H1 (cell line): ENCODE measurements at regions not wholly inside any gene's neighbourhood (a gene's known extent, or its start where the extent isn't known, plus 50 kb on each side); places are given as distances from the start of the nearest gene placed in this dataset.

Experiments
- CTCF ChIA-PET: fragments of 300-600 bp; sonication (Branson Sonifier 250); formaldehyde crosslinking; loops from one replicate; lab custom pipeline; 2021; ENCODE audit not compliant: partially characterized antibody; lab: Charles Lee
- POLR2A ChIA-PET: fragments of 300-600 bp; sonication (Branson Sonifier 250); formaldehyde crosslinking; loops from one replicate; lab custom pipeline; 2021; ENCODE audit warnings: inconsistent platforms; ENCODE audit not compliant: partially characterized antibody; lab: Charles Lee
- DNase-seq, 2 experiments: peaks; one replicate each; pipeline versions ENCODE4 v3.0.0 to v3.0.0-alpha.2; 2010 to 2022; ENCODE audit warnings: low spot score in 2 of 2, low read depth in 1 of 2, mixed read lengths in 1 of 2
- FAIRE-seq: peaks from 2 replicates; lab custom pipeline; 2011; peaks lifted over from hg19 to GRCh38; lab: Jason Lieb, UNC
- H2AFZ ChIP-seq: 2 replicates; pipeline ENCODE4 v1.8.1; 2012; ENCODE audit warnings: low read length, inconsistent platforms
- H2AK5ac ChIP-seq: 2 replicates; pipeline ENCODE4 v1.6.1; 2013; ENCODE audit warnings: low read depth, low read length
- H2BK120ac ChIP-seq: replicated peaks from 2 replicates; pipeline ENCODE3; 2013; ENCODE audit warnings: low read depth, low read length, inconsistent platforms
- H2BK12ac ChIP-seq: 2 replicates; pipeline ENCODE4 v1.6.1; 2013; ENCODE audit warnings: low read depth, low read length
- H2BK15ac ChIP-seq: 2 replicates; pipeline ENCODE4 v1.6.1; 2013; ENCODE audit warnings: low read length
- H2BK20ac ChIP-seq: 2 replicates; pipeline ENCODE4 v1.6.1; 2013; ENCODE audit warnings: low read length
- H2BK5ac ChIP-seq: 2 replicates; pipeline ENCODE4 v1.6.1; 2013; ENCODE audit warnings: low read depth, low read length
- H3K14ac ChIP-seq: 2 replicates; pipeline ENCODE4 v1.6.1; 2013; ENCODE audit warnings: inconsistent platforms; ENCODE audit not compliant: insufficient read length
- H3K18ac ChIP-seq: 2 replicates; pipeline ENCODE4 v1.6.1; 2013; ENCODE audit warnings: low read length; ENCODE audit errors: extremely low read depth
- H3K23ac ChIP-seq: 2 replicates; pipeline ENCODE4 v1.6.1; 2013; ENCODE audit warnings: inconsistent platforms; ENCODE audit not compliant: insufficient read length
- H3K23me2 ChIP-seq: 2 replicates; pipeline ENCODE4 v1.6.1; 2013; ENCODE audit warnings: low read depth, low read length
- H3K27ac ChIP-seq: 2 replicates; pipeline ENCODE4 v1.6.1; 2011; ENCODE audit warnings: low read depth, low read length, inconsistent platforms
- H3K27me3 ChIP-seq, 4 experiments: replicated peaks in 1 of 4; 1 replicate in 1 of 4; 2 replicates in 3 of 4; pipeline versions ENCODE4 v1.6.1 to v1.8.1; 2011 to 2013; ENCODE audit warnings: low read length in 3 of 4, mild to moderate bottlenecking in 3 of 4, inconsistent platforms in 2 of 4, mixed read lengths in 2 of 4, moderate library complexity in 1 of 4; ENCODE audit not compliant: control insufficient read depth in 3 of 4, insufficient read depth in 3 of 4; ENCODE audit errors: extremely low read depth in 1 of 4
- H3K36me3 ChIP-seq, 4 experiments: 2 replicates each; pipeline versions ENCODE4 v1.6.1 to v1.8.1; 2011 to 2013; ENCODE audit warnings: mild to moderate bottlenecking in 4 of 4, low read length in 3 of 4, moderate library complexity in 2 of 4, control low read depth in 1 of 4, inconsistent platforms in 1 of 4; ENCODE audit not compliant: insufficient read depth in 4 of 4, control insufficient read depth in 2 of 4
- H3K4ac ChIP-seq: replicated peaks from 2 replicates; pipeline ENCODE3; 2013; ENCODE audit warnings: low read length, low read depth, mixed read lengths, inconsistent platforms; ENCODE audit not compliant: insufficient read length
- H3K4me1 ChIP-seq, 4 experiments: replicated peaks in 1 of 4; 1 replicate in 1 of 4; 2 replicates in 3 of 4; pipeline versions ENCODE4 v1.6.1 to v1.8.1; 2011 to 2013; ENCODE audit warnings: low read length in 3 of 4, inconsistent platforms in 2 of 4, mixed read lengths in 1 of 4; ENCODE audit not compliant: insufficient read depth in 4 of 4, control insufficient read depth in 3 of 4
- H3K4me2 ChIP-seq, 2 experiments: 2 replicates each; pipeline versions ENCODE4 v1.6.1 to v1.8.1; 2011 to 2013; ENCODE audit warnings: low read depth in 2 of 2, low read length in 2 of 2, control low read depth in 1 of 2, inconsistent platforms in 1 of 2, mild to moderate bottlenecking in 1 of 2; ENCODE audit not compliant: insufficient read depth in 1 of 2
- H3K4me3 ChIP-seq, 4 experiments: fragments of 200-600, 300-600 bp in 1 of 4; sonication (generic), shearing (Covaris generic), sonication (Bioruptor Twin) in 1 of 4; 2 replicates each; pipeline versions ENCODE4 v1.5.1 to v1.8.1; 2011 to 2016; ENCODE audit warnings: low read length in 4 of 4, low read depth in 3 of 4, control low read depth in 2 of 4, inconsistent platforms in 2 of 4, mild to moderate bottlenecking in 2 of 4, mixed read lengths in 1 of 4, moderate library complexity in 1 of 4; ENCODE audit not compliant: insufficient read depth in 2 of 4; ENCODE audit errors: extremely low read depth in 1 of 4
- H3K56ac ChIP-seq: replicated peaks from 2 replicates; pipeline ENCODE3; 2013; ENCODE audit warnings: low read depth, mild to moderate bottlenecking, mixed read lengths, low read length, inconsistent platforms; ENCODE audit not compliant: insufficient read length
- H3K79me1 ChIP-seq: 2 replicates; pipeline ENCODE4 v1.6.1; 2013; ENCODE audit warnings: low read depth, low read length, control low read depth
- H3K79me2 ChIP-seq, 2 experiments: 2 replicates each; pipeline versions ENCODE4 v1.6.1 to v1.8.1; 2012 to 2013; ENCODE audit warnings: low read length in 2 of 2, mild to moderate bottlenecking in 2 of 2, inconsistent platforms in 1 of 2; ENCODE audit not compliant: insufficient read depth in 2 of 2, control insufficient read depth in 1 of 2
- H3K9ac ChIP-seq, 4 experiments: replicated peaks in 1 of 4; 1 replicate in 1 of 4; 2 replicates in 3 of 4; pipeline versions ENCODE4 v1.6.1 to v1.8.1; 2011 to 2013; ENCODE audit warnings: low read depth in 3 of 4, low read length in 3 of 4, control low read depth in 2 of 4, mild to moderate bottlenecking in 2 of 4, moderate library complexity in 2 of 4, inconsistent platforms in 1 of 4; ENCODE audit errors: extremely low read depth in 1 of 4
- H3K9me3 ChIP-seq, 2 experiments: 2 replicates each; pipeline versions ENCODE4 v1.6.1 to v1.8.1; 2012 to 2013; ENCODE audit warnings: mild to moderate bottlenecking in 2 of 2, moderate library complexity in 2 of 2, control low read depth in 1 of 2, inconsistent platforms in 1 of 2, low read depth in 1 of 2, low read length in 1 of 2, mixed read lengths in 1 of 2; ENCODE audit not compliant: insufficient read depth in 2 of 2
- H4K20me1 ChIP-seq, 2 experiments: replicated peaks in 1 of 2; 2 replicates each; pipeline versions ENCODE3 to v1.8.1; 2011 to 2013; ENCODE audit warnings: inconsistent platforms in 2 of 2, low read length in 2 of 2, mild to moderate bottlenecking in 1 of 2; ENCODE audit not compliant: insufficient read depth in 2 of 2, control insufficient read depth in 1 of 2
- H4K5ac ChIP-seq: 2 replicates; pipeline ENCODE4 v1.6.1; 2013; ENCODE audit warnings: low read length, low read depth, mixed read lengths, inconsistent platforms; ENCODE audit not compliant: insufficient read length
- H4K8ac ChIP-seq: 2 replicates; pipeline ENCODE4 v1.8.0; 2013; ENCODE audit warnings: mild to moderate bottlenecking, moderate library complexity, low read length, inconsistent platforms; ENCODE audit not compliant: insufficient read depth; ENCODE audit errors: extremely low read depth
- H4K91ac ChIP-seq: replicated peaks from 2 replicates; pipeline ENCODE3; 2013; ENCODE audit warnings: low read length, mixed read lengths, inconsistent platforms; ENCODE audit not compliant: insufficient read length
- KDM5A ChIP-seq: fragments of 200-600 bp; IDR thresholded peaks from 2 replicates; pipeline ENCODE4 v1.7.1; 2012; ENCODE audit warnings: mild to moderate bottlenecking, low read length, inconsistent platforms, mixed read lengths
- POLR2A ChIP-seq, 2 experiments: IDR thresholded peaks; 1 replicate in 1 of 2; 2 replicates in 1 of 2; pipeline ENCODE4 v1.6.1; 2011; ENCODE audit warnings: low read depth in 2 of 2, low read length in 2 of 2, mild to moderate bottlenecking in 2 of 2; ENCODE audit errors: control extremely low read depth in 1 of 2
- RNF2 ChIP-seq: fragments of 200-900, 300-1000 bp; sonication (generic); IDR thresholded peaks from 2 replicates; pipeline ENCODE4 v1.7.1; 2016; ENCODE audit warnings: borderline replicate concordance, low read depth, mild to moderate bottlenecking, antibody characterized with exemption, low read length; ENCODE audit not compliant: poor library complexity, severe bottlenecking; ENCODE audit errors: missing control alignments
- SIX5 ChIP-seq: IDR thresholded peaks from 2 replicates; pipeline ENCODE4 v1.6.1; 2011; ENCODE audit warnings: mild to moderate bottlenecking, low read depth, low read length
- USF2 ChIP-seq: IDR thresholded peaks from 2 replicates; pipeline ENCODE4 v1.6.1; 2011; ENCODE audit warnings: low read length, improper control_type of control experiment
- WGBS, 2 experiments: shearing (Covaris generic) in 1 of 2; methylation state at CpG; one replicate each; pipeline versions ENCODE4 v1.1.6 to v1.1.7; 2013 to 2015; ENCODE audit warnings: low lambda C conversion rate in 2 of 2, mixed read lengths in 2 of 2, inconsistent platforms in 1 of 2, low coverage in 1 of 2, missing lambda C conversion rate in 1 of 2; ENCODE audit not compliant: insufficient replicate concordance in 2 of 2, insufficient coverage in 1 of 2, insufficient read length in 1 of 2; ENCODE audit errors: extremely low coverage in 1 of 2, missing lambda C conversion rate in 1 of 2; 5-methylcytosine and 5-hydroxymethylcytosine counted together

- Histone ChIP-seq H3K27ac (no peak overlapping the region), H3K4me1 (no peaks in the 10 kb centered on the region), H3K14ac (no peak overlapping the region), H4K5ac (no peak overlapping the region), H4K20me1 (no peaks in the 10 kb centered on the region), H2AFZ (peak overlapping the region; percentile 8; the same call in 1 of the 2 replicates), H3K27me3 (peaks cover 0 to 1% (median 0%) of the 10 kb centered on the region in 4 experiments; a peak in 1 of 7 replicates), H3K9me3 (no peaks in the 10 kb centered on the region), H3K4ac (no peak overlapping the region), H3K23me2 (no peaks in the 10 kb centered on the region), H3K56ac (no peak overlapping the region), H3K4me2 (no peak overlapping the region), H2BK20ac (no peak overlapping the region), H2AK5ac (no peak overlapping the region), H3K18ac (no peak overlapping the region), H4K8ac (no peak overlapping the region), H3K9ac (no peak overlapping the region), H3K79me2 (no peaks in the 10 kb centered on the region), H4K91ac (no peak overlapping the region), H2BK120ac (no peak overlapping the region), H2BK5ac (no peak overlapping the region), H2BK15ac (no peak overlapping the region), H3K36me3 (no peaks in the 10 kb centered on the region), H2BK12ac (no peak overlapping the region), H3K4me3 (no peak overlapping the region), H3K23ac (no peak overlapping the region), H3K79me1 (no peaks in the 10 kb centered on the region)
- no peak for DNase-seq
- TF ChIP-seq RNF2 (no peak), KDM5A (no peak), POLR2A (IDR thresholded peaks at IDR 0.05; ENCODE audit: control extremely low read depth in 1 of 2, low read depth in 2 of 2, low read length in 2 of 2) (no peak), USF2 (no peak), SIX5 (no peak)
- FAIRE-seq, result no peak
- POLR2A ChIA-PET, result no interaction called here
- CTCF ChIA-PET, result no interaction called here
- WGBS, 2 experiments, result 86% methylated on average over 6 of the region's 6 CpGs; no CpG with 5 or more reads in 1 of the 2 experiments
Observed at GRCh38 chr2:198408171-198408570, 603.8 kb downstream of the PLCL1 start.
